HepG2 (cell line): ENCODE measurements at regions not wholly inside any gene's neighbourhood (a gene's known extent, or its start where the extent isn't known, plus 50 kb on each side); places are given as distances from the start of the nearest gene placed in this dataset.

Source experiments
- ATAC-seq: fragments of 200-7000 bp; cut with Tn5 transposase; 3 replicates; pipeline ENCODE4 v1.9.1; 2020; ENCODE audit warnings: mild to moderate bottlenecking, moderate library complexity
- BruUV-seq: library from RNA; stranded (reverse); fragments of 400-500 nt; replicated peaks from 2 replicates; lab custom pipeline; 2021; lab: Mats Ljungman, UMichigan
- CTCF ChIA-PET: fragments of 300-600 bp; formaldehyde crosslinking; extraction: SDS; loops from one replicate; lab custom pipeline; 2021; ENCODE audit warnings: low total read pairs, inconsistent platforms, low intra/inter-chr PET ratio; lab: Yijun Ruan, JAX
- POLR2A ChIA-PET: fragments of 350-600 bp; sonication (Branson Sonifier 250); formaldehyde crosslinking; loops from one replicate; lab custom pipeline; 2020; ENCODE audit warnings: antibody characterized with exemption, inconsistent platforms; lab: Yijun Ruan, JAX
- DNase-seq: peaks from one replicate; pipeline ENCODE4 v3.0.0-alpha.2; 2015; ENCODE audit warnings: low spot score
- FAIRE-seq: peaks from 3 replicates; lab custom pipeline; 2011; peaks lifted over from hg19 to GRCh38; lab: Jason Lieb, UNC
- H2AFZ ChIP-seq: one replicate; pipeline ENCODE4 v1.6.1; 2011; ENCODE audit warnings: low read length, inconsistent platforms
- H3K27ac ChIP-seq: fragments of 300-600 bp; 3 replicates; pipeline ENCODE4 v1.8.0; 2011; ENCODE audit warnings: mixed run types, mild to moderate bottlenecking, mixed read lengths, low read length, inconsistent platforms; ENCODE audit not compliant: insufficient read depth; ENCODE audit errors: extremely low read length
- H3K27me3 ChIP-seq, 2 experiments: fragments of 200-600 bp in 1 of 2; 2 replicates in 1 of 2; 3 replicates in 1 of 2; pipeline versions ENCODE4 v1.6.0 to v1.8.0; 2011; ENCODE audit warnings: low read length in 2 of 2, mild to moderate bottlenecking in 2 of 2, moderate library complexity in 2 of 2, inconsistent platforms in 1 of 2; ENCODE audit not compliant: insufficient read depth in 2 of 2, control insufficient read depth in 1 of 2
- H3K36me3 ChIP-seq, 2 experiments: fragments of 200-600 bp in 1 of 2; replicated peaks in 1 of 2; 2 replicates in 1 of 2; 3 replicates in 1 of 2; pipeline versions ENCODE4 v1.5.1 to v1.8.0; 2011; ENCODE audit warnings: low read length in 2 of 2, inconsistent platforms in 1 of 2; ENCODE audit not compliant: insufficient read depth in 2 of 2, control insufficient read depth in 1 of 2
- H3K4me1 ChIP-seq: 2 replicates; pipeline ENCODE4 v1.5.1; 2012; ENCODE audit warnings: low read length, inconsistent platforms; ENCODE audit not compliant: insufficient read depth
- H3K4me2 ChIP-seq: 2 replicates; pipeline ENCODE4 v1.6.0; 2011; ENCODE audit warnings: low read depth, low read length, inconsistent platforms
- H3K4me3 ChIP-seq, 3 experiments: fragments of 200-600 bp in 1 of 3; sonication (generic), shearing (Covaris generic) in 1 of 3; replicated peaks in 1 of 3; 2 replicates each; pipeline ENCODE4 v1.5.1; 2011 to 2016; ENCODE audit warnings: low read length in 3 of 3, inconsistent platforms in 2 of 3, low read depth in 2 of 3, mild to moderate bottlenecking in 2 of 3, control low read depth in 1 of 3, mixed read lengths in 1 of 3; ENCODE audit not compliant: insufficient read depth in 1 of 3
- H3K79me2 ChIP-seq: one replicate; pipeline ENCODE4 v1.6.1; 2011; ENCODE audit warnings: low read length, inconsistent platforms; ENCODE audit not compliant: insufficient read depth
- H3K9ac ChIP-seq: 2 replicates; pipeline ENCODE4 v1.6.0; 2011; ENCODE audit warnings: mild to moderate bottlenecking, low read depth, low read length, inconsistent platforms; ENCODE audit not compliant: insufficient read depth
- H3K9me3 ChIP-seq: 2 replicates; pipeline ENCODE4 v1.5.1; 2012; ENCODE audit warnings: mild to moderate bottlenecking, low read length
- H4K20me1 ChIP-seq: 2 replicates; pipeline ENCODE4 v1.6.0; 2011; ENCODE audit warnings: inconsistent platforms, mild to moderate bottlenecking, low read length, moderate library complexity; ENCODE audit not compliant: insufficient read depth
- BHLHE40 ChIP-seq: IDR thresholded peaks from 2 replicates; pipeline ENCODE4 v1.6.1; 2011; ENCODE audit warnings: low read length, improper control_type of control experiment
- CSRNP2 ChIP-seq: sonication (generic); formaldehyde crosslinking; conservative IDR thresholded peaks from 2 replicates; pipeline ENCODE4 v1.8.0; 2022; ENCODE audit warnings: low read depth, missing genetic modification reagents
- ZNF142 ChIP-seq: sonication (generic); formaldehyde crosslinking; IDR thresholded peaks from 2 replicates; pipeline ENCODE4 v1.4.0; 2020; ENCODE audit warnings: missing genetic modification reagents
- ZNF20 ChIP-seq: sonication (generic); formaldehyde crosslinking; IDR thresholded peaks from 2 replicates; pipeline ENCODE4 v1.4.0; 2020; ENCODE audit warnings: mild to moderate bottlenecking, moderate library complexity, missing genetic modification reagents
- ZNF574 ChIP-seq: sonication (generic); formaldehyde crosslinking; IDR thresholded peaks from 2 replicates; pipeline ENCODE4 v1.4.0; 2020; ENCODE audit warnings: missing genetic modification reagents
- ZNF609 ChIP-seq: sonication (generic); formaldehyde crosslinking; IDR thresholded peaks from 2 replicates; pipeline ENCODE4 v1.4.0; 2020; ENCODE audit warnings: mild to moderate bottlenecking, missing genetic modification reagents, borderline replicate concordance
- WGBS: methylation state at CpG from one replicate; pipeline ENCODE4 v1.1.6; 2017; ENCODE audit warnings: low lambda C conversion rate; 5-methylcytosine and 5-hydroxymethylcytosine counted together
- in situ Hi-C: cut with HindIII; loops from 2 replicates; pipeline ENCODE4 v1.10.0; 2017; ENCODE audit warnings: low pct_unique_long_range_greater_than_20kb; ENCODE audit not compliant: extremely low pct_ligation_motif_present
- intact Hi-C: fragments of 100-400 bp; cut with micrococcal nuclease; formaldehyde crosslinking; loops from one replicate; pipeline ENCODE4 v1.10.0; 2022; ENCODE audit not compliant: unreplicated experiment

- Histone ChIP-seq H3K9me3 (no peaks in the 10 kb centered on the region), H3K9ac (no peak overlapping the region), H3K4me2 (no peak overlapping the region), H3K79me2 (no peaks in the 10 kb centered on the region), H4K20me1 (no peaks in the 10 kb centered on the region), H3K36me3 (no peaks in the 10 kb centered on the region), H3K27ac (no peak overlapping the region), H3K4me1 (peaks cover 36% of the 10 kb centered on the region), H3K4me3 (no peak overlapping the region), H2AFZ (no peak overlapping the region), H3K27me3 (no peaks in the 10 kb centered on the region)
- FAIRE-seq (no peak), ATAC-seq (no peak), DNase-seq (no peak)
- TF ChIP-seq ZNF142 = no peak
- no peak for TF ChIP-seq BHLHE40
- TF ChIP-seq ZNF574 (CRISPR knock-in tag) = no peak
- no peak for TF ChIP-seq ZNF20
- no peak for TF ChIP-seq ZNF609 (CRISPR knock-in tag)
- TF ChIP-seq CSRNP2 (CRISPR knock-in tag) = no peak
- WGBS = 65% methylated on average over 19 of the region's 19 CpGs
- ChIA-PET POLR2A (no interaction called here), CTCF (no interaction called here)
- intact Hi-C loops = no loop called here
- in situ Hi-C loops = no loop called here
- no TSS peak for BruUV-seq
Observed at GRCh38 chr15:70433586-70434324, 329.6 kb downstream of the UACA start.
